ENCODE measurements at regions not wholly inside any gene's neighbourhood (a gene's known extent, or its start where the extent isn't known, plus 50 kb on each side); places are given as distances from the start of the nearest gene placed in this dataset.

- H3K27ac ChIP-seq, result no peak overlapping the region
- no peak overlapping the region for H3K4me3 ChIP-seq
- no peak for TF ChIP-seq CTCF (IDR thresholded peaks at IDR 0.05)
- DNase-seq (ENCODE audit: low spot score), result no peak
Observed at GRCh38 chr10:125555267-125555666, 127.7 kb downstream of the TEX36 start.

- Histone ChIP-seq H3K4me3 (no peak overlapping the region), H3K27ac (no peak overlapping the region)
- no peak for TF ChIP-seq CTCF (IDR thresholded peaks at IDR 0.05)
- DNase-seq (ENCODE audit: low spot score), result no peak
Observed at GRCh38 chr10:125554753-125555152, 128.2 kb downstream of the TEX36 start.

- no peak for TF ChIP-seq CTCF (IDR thresholded peaks at IDR 0.05)
- Histone ChIP-seq H3K4me3 (no peak overlapping the region), H3K27ac (no peak overlapping the region)
- no peak for DNase-seq (ENCODE audit: low spot score)
Observed at GRCh38 chr10:125554016-125554703, 128.8 kb downstream of the TEX36 start.

GRCh38 chr10:125553091-125553490 lies 129.9 kb downstream of the TEX36 start:
- DNase-seq (ENCODE audit: low spot score), result no peak
- H3K27ac ChIP-seq, result no peak overlapping the region
- H3K4me3 ChIP-seq, result no peak overlapping the region
- no peak for TF ChIP-seq CTCF (IDR thresholded peaks at IDR 0.05)

GRCh38 chr10:125551247-125551646 lies 131.7 kb downstream of the TEX36 start:
- no peak overlapping the region for H3K4me3 ChIP-seq
- H3K27ac ChIP-seq, result no peak overlapping the region
- TF ChIP-seq CTCF (IDR thresholded peaks at IDR 0.05), result no peak
- DNase-seq (ENCODE audit: low spot score), result no peak

GRCh38 chr10:125550362-125550761 lies 132.6 kb downstream of the TEX36 start:
- no peak for TF ChIP-seq CTCF (IDR thresholded peaks at IDR 0.05)
- DNase-seq (ENCODE audit: low spot score), result no peak
- Histone ChIP-seq H3K4me3 (no peak overlapping the region), H3K27ac (no peak overlapping the region)

GRCh38 chr10:125549653-125550052 lies 133.3 kb downstream of the TEX36 start:
- DNase-seq (ENCODE audit: low spot score), result no peak
- Histone ChIP-seq H3K4me3 (no peak overlapping the region), H3K27ac (no peak overlapping the region)
- no peak for TF ChIP-seq CTCF (IDR thresholded peaks at IDR 0.05)
